ENCODE measurements at regions not wholly inside any gene's neighbourhood (a gene's known extent, or its start where the extent isn't known, plus 50 kb on each side); places are given as distances from the start of the nearest gene placed in this dataset.

- DNase-seq (ENCODE audit: low spot score) = no peak
- TF ChIP-seq, protein P1, sequence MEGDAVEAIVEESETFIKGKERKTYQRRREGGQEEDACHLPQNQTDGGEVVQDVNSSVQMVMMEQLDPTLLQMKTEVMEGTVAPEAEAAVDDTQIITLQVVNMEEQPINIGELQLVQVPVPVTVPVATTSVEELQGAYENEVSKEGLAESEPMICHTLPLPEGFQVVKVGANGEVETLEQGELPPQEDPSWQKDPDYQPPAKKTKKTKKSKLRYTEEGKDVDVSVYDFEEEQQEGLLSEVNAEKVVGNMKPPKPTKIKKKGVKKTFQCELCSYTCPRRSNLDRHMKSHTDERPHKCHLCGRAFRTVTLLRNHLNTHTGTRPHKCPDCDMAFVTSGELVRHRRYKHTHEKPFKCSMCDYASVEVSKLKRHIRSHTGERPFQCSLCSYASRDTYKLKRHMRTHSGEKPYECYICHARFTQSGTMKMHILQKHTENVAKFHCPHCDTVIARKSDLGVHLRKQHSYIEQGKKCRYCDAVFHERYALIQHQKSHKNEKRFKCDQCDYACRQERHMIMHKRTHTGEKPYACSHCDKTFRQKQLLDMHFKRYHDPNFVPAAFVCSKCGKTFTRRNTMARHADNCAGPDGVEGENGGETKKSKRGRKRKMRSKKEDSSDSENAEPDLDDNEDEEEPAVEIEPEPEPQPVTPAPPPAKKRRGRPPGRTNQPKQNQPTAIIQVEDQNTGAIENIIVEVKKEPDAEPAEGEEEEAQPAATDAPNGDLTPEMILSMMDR (IDR thresholded peaks at IDR 0.05) = no peak
- Histone ChIP-seq H3K27ac (no peak overlapping the region), H3K4me3 (no peak overlapping the region)
Measured at GRCh38 chr21:28418726-28419514, 573.8 kb downstream of the LTN1 start.

DNA sequence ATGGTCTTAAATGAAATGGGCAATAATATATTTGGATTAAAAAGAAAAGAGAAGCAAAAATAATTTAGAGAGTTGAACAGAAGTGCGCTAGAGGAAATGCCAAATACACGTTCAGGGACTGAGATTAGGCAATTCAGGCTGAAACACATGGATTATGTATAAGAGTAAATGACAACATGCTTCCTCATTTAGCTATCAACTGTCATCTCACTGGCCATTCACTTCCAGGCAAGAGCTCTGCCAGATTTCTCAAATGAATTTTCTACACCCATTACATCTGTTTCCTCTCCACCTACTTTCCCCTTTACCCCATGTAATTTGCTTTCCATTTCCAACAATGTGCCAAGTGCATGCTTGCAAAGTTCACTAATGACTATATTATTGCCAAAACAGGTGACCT, 582.4 kb downstream of the LTN1 start:
- no peak overlapping the region for H3K4me3 ChIP-seq
- no peak for DNase-seq (ENCODE audit: low spot score)
- TF ChIP-seq, protein P1 (IDR thresholded peaks at IDR 0.05) = no peak
- no peak overlapping the region for H3K27ac ChIP-seq

GRCh38 chr21:28402616-28402989, 590.1 kb downstream of the LTN1 start:
- no peak overlapping the region for H3K27ac ChIP-seq
- TF ChIP-seq, protein P1 (IDR thresholded peaks at IDR 0.05) = no peak
- DNase-seq (ENCODE audit: low spot score) = no peak
- no peak overlapping the region for H3K4me3 ChIP-seq

DNA sequence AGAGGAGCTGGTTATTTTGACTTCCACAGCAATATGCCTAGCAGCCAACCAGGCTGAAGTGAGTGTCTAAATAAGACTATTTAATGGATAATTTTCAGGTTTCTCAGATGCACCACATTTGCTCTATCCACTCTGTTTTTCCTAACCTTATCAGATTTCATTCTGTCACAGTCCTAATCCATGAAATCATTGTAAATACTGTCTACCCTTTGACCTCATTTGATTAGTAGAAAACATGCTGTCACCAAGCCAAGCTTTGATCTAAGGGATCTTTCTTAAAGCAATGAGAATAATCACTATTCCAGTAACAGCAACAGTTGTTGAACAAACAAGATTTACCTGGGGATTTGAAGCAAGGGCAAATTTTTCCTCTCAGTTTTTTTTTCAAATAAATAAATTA, 595.6 kb downstream of the LTN1 start:
- no peak for DNase-seq (ENCODE audit: low spot score)
- TF ChIP-seq, protein P1 (IDR thresholded peaks at IDR 0.05) = no peak
- Histone ChIP-seq H3K4me3 (no peak overlapping the region), H3K27ac (no peak overlapping the region)

- Histone ChIP-seq H3K27ac (no peak overlapping the region), H3K4me3 (no peak overlapping the region)
- DNase-seq (ENCODE audit: low spot score) = no peak
- TF ChIP-seq, protein P1 (IDR thresholded peaks at IDR 0.05) = no peak
Measured at GRCh38 chr21:28396421-28396820, 596.3 kb downstream of the LTN1 start.

DNA sequence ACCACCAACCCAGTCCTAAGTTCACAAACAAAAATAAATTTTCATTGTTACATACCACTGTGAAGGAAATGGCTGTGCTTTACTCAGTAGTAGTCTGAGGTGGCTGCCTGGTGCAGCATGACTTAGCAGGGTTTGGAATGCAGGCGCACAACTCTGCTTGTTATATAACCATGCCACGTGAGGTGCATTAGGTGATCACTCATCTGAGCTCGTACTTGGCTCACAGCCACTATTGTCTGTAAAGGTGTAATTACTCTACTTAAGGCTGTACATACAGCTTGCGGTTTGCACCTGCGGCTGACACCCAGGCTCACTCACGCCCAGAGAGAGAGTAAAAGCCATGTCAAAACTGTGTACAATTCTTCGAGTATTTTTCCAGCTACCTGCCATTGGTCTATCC, 599.4 kb downstream of the LTN1 start:
- Histone ChIP-seq H3K4me3 (no peak overlapping the region), H3K27ac (no peak overlapping the region)
- TF ChIP-seq, protein P1 (IDR thresholded peaks at IDR 0.05) = no peak
- no peak for DNase-seq (ENCODE audit: low spot score)

Measured in coronary artery (tissue), 2 donors.